IMR-90 (cell line): ENCODE measurements at regions not wholly inside any gene's neighbourhood (a gene's known extent, or its start where the extent isn't known, plus 50 kb on each side); places are given as distances from the start of the nearest gene placed in this dataset.

Source experiments
- ATAC-seq: fragments of 200-7000 bp; cut with Tn5 transposase; 2 replicates; pipeline ENCODE4 v1.9.1; 2020; ENCODE audit warnings: low read depth, mild to moderate bottlenecking, moderate library complexity
- BruUV-seq: library from RNA; stranded (reverse); fragments of 400-500 nt; replicated peaks from 2 replicates; lab custom pipeline; 2021; lab: Mats Ljungman, UMichigan
- CTCF ChIA-PET: fragments of 300-600 bp; formaldehyde crosslinking; extraction: SDS; loops from one replicate; lab custom pipeline; 2021; ENCODE audit warnings: antibody characterized with exemption; lab: Yijun Ruan, JAX
- POLR2A ChIA-PET: fragments of 300-600 bp; sonication (Branson Sonifier 250); formaldehyde crosslinking; loops from one replicate; lab custom pipeline; 2022; ENCODE audit warnings: antibody characterized with exemption; ENCODE audit not compliant: unreplicated experiment; lab: Charles Lee
- DNase-seq: peaks from one replicate; pipeline ENCODE4 v3.0.0; 2013
- H2AFZ ChIP-seq: replicated peaks from 2 replicates; pipeline ENCODE3; 2013; ENCODE audit warnings: low read length, mild to moderate bottlenecking; ENCODE audit not compliant: poor library complexity
- H2AK5ac ChIP-seq: 2 replicates; pipeline ENCODE4 v1.6.1; 2013; ENCODE audit warnings: low read depth, low read length, inconsistent platforms
- H2AK9ac ChIP-seq: replicated peaks from 2 replicates; pipeline ENCODE3; 2013; ENCODE audit warnings: mild to moderate bottlenecking, low read depth, low read length, moderate library complexity; ENCODE audit not compliant: poor library complexity
- H2BK120ac ChIP-seq: 2 replicates; pipeline ENCODE4 v1.6.1; 2013; ENCODE audit warnings: low read depth, low read length, inconsistent platforms
- H2BK15ac ChIP-seq: 3 replicates; pipeline ENCODE4 v1.6.1; 2013; ENCODE audit warnings: low read depth, low read length, inconsistent platforms
- H2BK20ac ChIP-seq: 2 replicates; pipeline ENCODE4 v1.6.1; 2013; ENCODE audit warnings: low read depth, mild to moderate bottlenecking, inconsistent platforms, low read length, moderate library complexity
- H2BK5ac ChIP-seq: 2 replicates; pipeline ENCODE4 v1.6.1; 2013; ENCODE audit warnings: mild to moderate bottlenecking, low read depth, low read length, inconsistent platforms; ENCODE audit not compliant: poor library complexity, severe bottlenecking
- H3K14ac ChIP-seq: replicated peaks from 2 replicates; pipeline ENCODE4 v1.6.1; 2013; ENCODE audit warnings: low read depth, low read length, inconsistent platforms
- H3K18ac ChIP-seq: 2 replicates; pipeline ENCODE4 v1.6.1; 2013; ENCODE audit warnings: low read depth, low read length, control low read depth
- H3K23ac ChIP-seq: 2 replicates; pipeline ENCODE4 v1.6.1; 2013; ENCODE audit warnings: low read depth, low read length, inconsistent platforms
- H3K27ac ChIP-seq: 2 replicates; pipeline ENCODE4 v1.5.1; 2013; ENCODE audit warnings: mild to moderate bottlenecking, control low read depth, low read length; ENCODE audit not compliant: insufficient read depth
- H3K27me3 ChIP-seq: 2 replicates; pipeline ENCODE4 v1.6.1; 2013; ENCODE audit warnings: low read length; ENCODE audit not compliant: control insufficient read depth, insufficient read depth
- H3K36me3 ChIP-seq: 2 replicates; pipeline ENCODE4 v1.6.1; 2013; ENCODE audit warnings: low read length, mixed read lengths; ENCODE audit not compliant: control insufficient read depth, insufficient read depth
- H3K4ac ChIP-seq: 2 replicates; pipeline ENCODE4 v1.6.1; 2013; ENCODE audit warnings: low read depth, low read length, inconsistent platforms
- H3K4me1 ChIP-seq: 2 replicates; pipeline ENCODE4 v1.6.1; 2013; ENCODE audit warnings: low read length, mixed read lengths; ENCODE audit not compliant: control insufficient read depth, insufficient read depth
- H3K4me2 ChIP-seq: 2 replicates; pipeline ENCODE4 v1.6.1; 2013; ENCODE audit warnings: low read depth, mild to moderate bottlenecking, control low read depth, low read length, moderate library complexity
- H3K4me3 ChIP-seq: 2 replicates; pipeline ENCODE4 v1.5.1; 2013; ENCODE audit warnings: low read depth, mild to moderate bottlenecking, control low read depth, low read length, moderate library complexity; ENCODE audit not compliant: insufficient read depth
- H3K56ac ChIP-seq: 2 replicates; pipeline ENCODE4 v1.6.1; 2013; ENCODE audit warnings: low read length, inconsistent platforms; ENCODE audit not compliant: insufficient read depth; ENCODE audit errors: extremely low read depth
- H3K79me1 ChIP-seq, 2 experiments: 2 replicates each; pipeline ENCODE4 v1.6.1; 2013; ENCODE audit warnings: low read length in 2 of 2, inconsistent platforms in 1 of 2, low read depth in 1 of 2
- H3K9ac ChIP-seq: 2 replicates; pipeline ENCODE4 v1.6.1; 2013; ENCODE audit warnings: low read depth, low read length, control low read depth
- H3K9me1 ChIP-seq: 2 replicates; pipeline ENCODE4 v1.6.1; 2013; ENCODE audit warnings: low read length, inconsistent platforms; ENCODE audit not compliant: insufficient read depth
- H3K9me3 ChIP-seq: 2 replicates; pipeline ENCODE4 v1.6.1; 2013; ENCODE audit warnings: low read length; ENCODE audit not compliant: control insufficient read depth, insufficient read depth
- H4K20me1 ChIP-seq: 2 replicates; pipeline ENCODE4 v1.6.1; 2013; ENCODE audit warnings: low read length, inconsistent platforms; ENCODE audit not compliant: insufficient read depth
- H4K5ac ChIP-seq: 2 replicates; pipeline ENCODE4 v1.6.1; 2013; ENCODE audit warnings: mild to moderate bottlenecking, low read depth, low read length, control low read depth
- H4K8ac ChIP-seq, 2 experiments: 2 replicates each; pipeline ENCODE4 v1.6.1; 2013; ENCODE audit warnings: low read depth in 2 of 2, low read length in 2 of 2, control low read depth in 1 of 2, inconsistent platforms in 1 of 2
- H4K91ac ChIP-seq: 2 replicates; pipeline ENCODE4 v1.6.1; 2013; ENCODE audit warnings: low read depth, low read length, inconsistent platforms; ENCODE audit not compliant: insufficient read depth
- MAFK ChIP-seq: IDR thresholded peaks from 2 replicates; pipeline ENCODE4 v1.6.1; 2012; ENCODE audit warnings: low read depth, low read length, improper control_type of control experiment
- WGBS, 2 experiments: methylation state at CpG; one replicate each; pipeline versions ENCODE4 v1.1.5 to v1.1.7; 2013; ENCODE audit warnings: missing lambda C conversion rate in 2 of 2; ENCODE audit not compliant: insufficient read length in 1 of 2; ENCODE audit errors: extremely low coverage in 2 of 2; 5-methylcytosine and 5-hydroxymethylcytosine counted together
- dilution Hi-C: fragments of 300-500 bp; cut with HindIII; formaldehyde crosslinking; loops from one replicate; pipeline ENCODE4 v1.14.3; 2018; ENCODE audit warnings: low sequenced_read_pairs; ENCODE audit not compliant: unreplicated experiment
- in situ Hi-C: fragments of 300-500 bp; cut with MboI; formaldehyde crosslinking; loops from 3 replicates; pipeline ENCODE4 v1.14.3; 2019; ENCODE audit warnings: low sequenced_read_pairs, inconsistent platforms, mixed read lengths
- intact Hi-C: fragments of 100-400 bp; cut with micrococcal nuclease; formaldehyde crosslinking; loops from 2 replicates; pipeline ENCODE4 v1.10.0; 2022

DNA sequence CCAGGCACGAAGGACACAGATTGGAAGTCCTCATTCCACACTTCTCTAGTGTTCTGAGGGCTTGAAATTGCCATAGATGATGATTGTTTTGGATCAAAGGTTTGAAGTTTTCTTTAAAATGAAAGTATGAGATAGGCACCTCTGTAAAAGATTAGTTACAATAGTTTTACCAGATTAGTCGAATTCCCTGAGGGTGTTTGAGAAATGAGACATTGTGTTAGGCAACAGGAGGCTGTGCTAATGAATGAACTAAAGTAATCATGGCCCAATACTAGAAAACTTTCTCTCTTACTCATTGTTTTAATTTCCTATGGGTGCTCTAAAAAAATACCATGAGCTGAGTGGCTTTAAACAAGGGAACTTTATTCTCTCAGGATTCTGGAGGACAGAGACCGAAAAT lies 421.7 kb downstream of the RNF144A start:
- H3K18ac ChIP-seq, result no peak overlapping the region
- H4K91ac ChIP-seq, result no peak overlapping the region
- WGBS, 2 experiments, result no CpG with 5 or more reads among the region's 3 CpGs
- ChIA-PET CTCF (no interaction called here), POLR2A (no interaction called here)
- H4K20me1 ChIP-seq, result no peaks in the 10 kb centered on the region
- H3K14ac ChIP-seq, result no peak overlapping the region
- intact Hi-C loops (no loop called here), dilution Hi-C loops (no loop called here), in situ Hi-C loops (no loop called here)
- no peak overlapping the region for H3K23ac ChIP-seq
- H3K4me2 ChIP-seq, result no peak overlapping the region
- H3K27ac ChIP-seq, result no peak overlapping the region
- H2BK20ac ChIP-seq, result no peak overlapping the region
- no peak for ATAC-seq
- peaks cover 4% of the 10 kb centered on the region for H3K9me3 ChIP-seq
- no peak for DNase-seq
- no peak overlapping the region for H2AFZ ChIP-seq
- no peak overlapping the region for H2AK9ac ChIP-seq
- H2BK120ac ChIP-seq, result no peak overlapping the region
- no peak overlapping the region for H3K9ac ChIP-seq
- no peak overlapping the region for H4K8ac ChIP-seq
- H2BK15ac ChIP-seq, result no peak overlapping the region
- H3K4ac ChIP-seq, result no peak overlapping the region
- H3K4me1 ChIP-seq, result no peaks in the 10 kb centered on the region
- no peaks in the 10 kb centered on the region for H3K9me1 ChIP-seq
- no peak overlapping the region for H2BK5ac ChIP-seq
- no peak overlapping the region for H2AK5ac ChIP-seq
- no peaks in the 10 kb centered on the region for H3K79me1 ChIP-seq
- no peak for TF ChIP-seq MAFK
- no peak overlapping the region for H3K56ac ChIP-seq
- no peaks in the 10 kb centered on the region for H3K36me3 ChIP-seq
- H3K4me3 ChIP-seq, result no peak overlapping the region
- no TSS peak for BruUV-seq
- no peaks in the 10 kb centered on the region for H3K27me3 ChIP-seq
- no peak overlapping the region for H4K5ac ChIP-seq
